Loucy (cell line): ENCODE measurements at regions not wholly inside any gene's neighbourhood (a gene's known extent, or its start where the extent isn't known, plus 50 kb on each side); places are given as distances from the start of the nearest gene placed in this dataset.

Source experiments
- H2AFZ ChIP-seq: fragments of 200-600 bp; sonication (generic); 2 replicates; pipeline ENCODE4 v1.6.0; 2016; ENCODE audit warnings: antibody characterized with exemption, mild to moderate bottlenecking, low read length, moderate library complexity
- H3F3A ChIP-seq: fragments of 200-600 bp; 2 replicates; pipeline ENCODE4 v1.6.0; 2016; ENCODE audit warnings: antibody characterized with exemption, low read depth, mild to moderate bottlenecking
- H3K27me3 ChIP-seq: fragments of 200-600 bp; sonication (generic); 2 replicates; pipeline ENCODE4 v1.6.1; 2014; ENCODE audit warnings: low read length, mild to moderate bottlenecking; ENCODE audit not compliant: insufficient read depth, poor library complexity, severe bottlenecking
- H3K36me3 ChIP-seq: fragments of 200-600 bp; sonication (generic); 2 replicates; pipeline ENCODE4 v1.6.1; 2016; ENCODE audit warnings: low read length; ENCODE audit not compliant: insufficient read depth
- H3K4me1 ChIP-seq: fragments of 200-600 bp; sonication (generic); 2 replicates; pipeline ENCODE4 v1.5.1; 2014; ENCODE audit warnings: low read length, mild to moderate bottlenecking; ENCODE audit not compliant: insufficient read depth, poor library complexity, severe bottlenecking
- H3K4me2 ChIP-seq: fragments of 200-600 bp; sonication (generic); 2 replicates; pipeline ENCODE4 v1.6.0; 2014; ENCODE audit warnings: antibody characterized with exemption, low read length, low read depth, mild to moderate bottlenecking; ENCODE audit not compliant: poor library complexity, severe bottlenecking
- H3K4me3 ChIP-seq: fragments of 200-600 bp; sonication (generic); 2 replicates; pipeline ENCODE4 v1.5.1; 2014; ENCODE audit warnings: low read length, mild to moderate bottlenecking, mixed read lengths; ENCODE audit not compliant: poor library complexity, severe bottlenecking
- H3K79me2 ChIP-seq: fragments of 200-600 bp; sonication (generic); 2 replicates; pipeline ENCODE4 v1.6.1; 2014; ENCODE audit warnings: low read length; ENCODE audit not compliant: insufficient read depth
- H3K9ac ChIP-seq: fragments of 200-600 bp; sonication (generic); 2 replicates; pipeline ENCODE4 v1.6.0; 2014; ENCODE audit warnings: mild to moderate bottlenecking, low read depth, low read length, moderate library complexity; ENCODE audit not compliant: poor library complexity, severe bottlenecking
- H3K9me2 ChIP-seq: fragments of 200-600 bp; sonication (generic); replicated peaks from 2 replicates; pipeline ENCODE4 v1.6.1; 2016; ENCODE audit warnings: low read depth, low read length, mixed read lengths
- H3K9me3 ChIP-seq: fragments of 200-600 bp; sonication (generic); 2 replicates; pipeline ENCODE4 v1.6.1; 2014; ENCODE audit warnings: mild to moderate bottlenecking, antibody characterized with exemption, low read length, low read depth; ENCODE audit not compliant: insufficient read depth
- H4K20me1 ChIP-seq: fragments of 200-600 bp; sonication (generic); 2 replicates; pipeline ENCODE4 v1.6.0; 2014; ENCODE audit warnings: antibody characterized with exemption, low read length, mild to moderate bottlenecking; ENCODE audit not compliant: insufficient read depth, poor library complexity, severe bottlenecking
- CTCF ChIP-seq: fragments of 200-600 bp; sonication (generic); conservative IDR thresholded peaks from 2 replicates; pipeline ENCODE4 v1.5.1; 2014; ENCODE audit warnings: mild to moderate bottlenecking, antibody characterized with exemption, low read length
- EZH2phosphoT487 ChIP-seq: fragments of 200-600 bp; IDR thresholded peaks from 2 replicates; pipeline ENCODE4 v1.6.1; 2018; ENCODE audit warnings: antibody characterized with exemption, mild to moderate bottlenecking, moderate library complexity, borderline replicate concordance

- H3F3A ChIP-seq, result no peaks in the 10 kb centered on the region
- H3K9ac ChIP-seq, result no peak overlapping the region
- no peak overlapping the region for H2AFZ ChIP-seq
- H4K20me1 ChIP-seq, result no peaks in the 10 kb centered on the region
- H3K36me3 ChIP-seq, result no peaks in the 10 kb centered on the region
- H3K4me3 ChIP-seq, result no peak overlapping the region
- H3K79me2 ChIP-seq, result no peaks in the 10 kb centered on the region
- H3K4me2 ChIP-seq, result no peak overlapping the region
- H3K4me1 ChIP-seq, result no peaks in the 10 kb centered on the region
- H3K9me3 ChIP-seq, result no peaks in the 10 kb centered on the region
- TF ChIP-seq EZH2phosphoT487, result no peak
- no peak for TF ChIP-seq CTCF
- no peaks in the 10 kb centered on the region for H3K27me3 ChIP-seq
- H3K9me2 ChIP-seq, result no peaks in the 10 kb centered on the region
Observed at GRCh38 chr3:117532268-117532667, 822.7 kb downstream of the TUSC7 start.

GRCh38 chr3:117534138-117534537, 824.6 kb downstream of the TUSC7 start:
- Histone ChIP-seq H3K9me3 (no peaks in the 10 kb centered on the region), H3K4me2 (no peak overlapping the region), H3K9ac (no peak overlapping the region), H3K36me3 (no peaks in the 10 kb centered on the region), H3K9me2 (no peaks in the 10 kb centered on the region), H3K27me3 (no peaks in the 10 kb centered on the region), H3F3A (no peaks in the 10 kb centered on the region), H3K4me3 (no peak overlapping the region), H4K20me1 (no peaks in the 10 kb centered on the region), H3K4me1 (no peaks in the 10 kb centered on the region), H3K79me2 (no peaks in the 10 kb centered on the region), H2AFZ (no peak overlapping the region)
- TF ChIP-seq CTCF (no peak), EZH2phosphoT487 (no peak)

- Histone ChIP-seq H3K4me3 (no peak overlapping the region), H3K79me2 (no peaks in the 10 kb centered on the region), H3K9me2 (no peaks in the 10 kb centered on the region), H3K27me3 (no peaks in the 10 kb centered on the region), H3K4me1 (no peaks in the 10 kb centered on the region), H2AFZ (no peak overlapping the region), H3K9ac (no peak overlapping the region), H4K20me1 (no peaks in the 10 kb centered on the region), H3F3A (no peaks in the 10 kb centered on the region), H3K36me3 (no peaks in the 10 kb centered on the region), H3K9me3 (no peaks in the 10 kb centered on the region), H3K4me2 (no peak overlapping the region)
- TF ChIP-seq EZH2phosphoT487, result no peak
- no peak for TF ChIP-seq CTCF
Observed at GRCh38 chr3:117536006-117536405, 826.4 kb downstream of the TUSC7 start.
